Endothelial cell of umbilical vein (primary cell): ENCODE measurements at regions not wholly inside any gene's neighbourhood (a gene's known extent, or its start where the extent isn't known, plus 50 kb on each side); places are given as distances from the start of the nearest gene placed in this dataset.

Experiments used
- BruUV-seq: library from RNA; stranded (reverse); fragments of 400-500 nt; replicated peaks from 2 replicates; lab custom pipeline; 2021; lab: Mats Ljungman, UMichigan
- CTCF ChIA-PET: fragments of 300-600, 350-600 bp; sonication (Branson Sonifier 250); formaldehyde crosslinking; loops from one replicate; lab custom pipeline; 2021; ENCODE audit warnings: antibody characterized with exemption, inconsistent platforms; lab: Charles Lee
- POLR2A ChIA-PET: fragments of 300-600, 350-600 bp; sonication (Branson Sonifier 250); formaldehyde crosslinking; loops from one replicate; lab custom pipeline; 2021; ENCODE audit warnings: antibody characterized with exemption, inconsistent platforms; lab: Charles Lee
- DNase-seq: peaks from one replicate; pipeline ENCODE4 v3.0.0-alpha.2; 2011; ENCODE audit warnings: low read depth, low spot score
- FAIRE-seq: peaks from 2 replicates; lab custom pipeline; 2011; peaks lifted over from hg19 to GRCh38; lab: Jason Lieb, UNC
- H2AFZ ChIP-seq: 2 replicates; pipeline ENCODE4 v1.6.0; 2012; ENCODE audit warnings: low read depth, low read length, control low read depth, inconsistent platforms
- H3K27ac ChIP-seq: 2 replicates; pipeline ENCODE4 v1.5.1; 2011; ENCODE audit warnings: low read depth, mild to moderate bottlenecking, control low read depth, low read length, moderate library complexity; ENCODE audit not compliant: insufficient read depth
- H3K27me3 ChIP-seq, 2 experiments: 2 replicates each; pipeline versions ENCODE4 v1.6.0 to v1.6.1; 2011; ENCODE audit warnings: low read length in 2 of 2, mixed read lengths in 1 of 2; ENCODE audit not compliant: control insufficient read depth in 2 of 2, insufficient read depth in 2 of 2
- H3K36me3 ChIP-seq, 2 experiments: 2 replicates in 1 of 2; 3 replicates in 1 of 2; pipeline ENCODE4 v1.5.1; 2011; ENCODE audit warnings: low read length in 2 of 2, mild to moderate bottlenecking in 1 of 2, moderate library complexity in 1 of 2; ENCODE audit not compliant: control insufficient read depth in 2 of 2, insufficient read depth in 2 of 2; ENCODE audit errors: extremely low read depth in 1 of 2
- H3K4me1 ChIP-seq: 3 replicates; pipeline ENCODE4 v1.5.1; 2011; ENCODE audit warnings: mild to moderate bottlenecking, low read length; ENCODE audit not compliant: control insufficient read depth, insufficient read depth; ENCODE audit errors: extremely low read depth
- H3K4me2 ChIP-seq: 2 replicates; pipeline ENCODE4 v1.6.1; 2011; ENCODE audit warnings: low read length, control low read depth, mixed read lengths; ENCODE audit not compliant: insufficient read depth
- H3K4me3 ChIP-seq, 3 experiments: fragments of 200-600 bp in 1 of 3; sonication (generic), shearing (Covaris generic) in 1 of 3; replicated peaks in 1 of 3; 2 replicates each; pipeline ENCODE4 v1.5.1; 2011 to 2016; ENCODE audit warnings: control low read depth in 3 of 3, low read length in 3 of 3, mild to moderate bottlenecking in 2 of 3, inconsistent platforms in 1 of 3, low read depth in 1 of 3, moderate library complexity in 1 of 3; ENCODE audit not compliant: insufficient read depth in 1 of 3
- H3K79me2 ChIP-seq: 2 replicates; pipeline ENCODE4 v1.6.0; 2012; ENCODE audit warnings: low read length, inconsistent platforms; ENCODE audit not compliant: control insufficient read depth, insufficient read depth
- H3K9ac ChIP-seq: replicated peaks from 2 replicates; pipeline ENCODE3; 2011; ENCODE audit warnings: low read length, control low read depth; ENCODE audit not compliant: insufficient read depth; ENCODE audit errors: extremely low read depth
- H3K9me1 ChIP-seq: replicated peaks from 3 replicates; pipeline ENCODE4 v1.6.0; 2011; ENCODE audit warnings: mild to moderate bottlenecking, low read length; ENCODE audit not compliant: control insufficient read depth, insufficient read depth; ENCODE audit errors: extremely low read depth
- H3K9me3 ChIP-seq: replicated peaks from 2 replicates; pipeline ENCODE4 v1.5.1; 2012; ENCODE audit warnings: low read length, inconsistent platforms; ENCODE audit not compliant: control insufficient read depth, insufficient read depth
- H4K20me1 ChIP-seq: replicated peaks from 2 replicates; pipeline ENCODE3; 2011; ENCODE audit warnings: mild to moderate bottlenecking, low read length; ENCODE audit not compliant: control insufficient read depth, insufficient read depth; ENCODE audit errors: extremely low read depth
- CTCF ChIP-seq, 2 donors: IDR thresholded peaks; 1 replicate in 1 of 2; 2 replicates in 1 of 2; pipeline ENCODE4 v1.5.1; 2011; ENCODE audit warnings: low read length in 2 of 2, mild to moderate bottlenecking in 2 of 2, moderate library complexity in 2 of 2, control low read depth in 1 of 2, inconsistent platforms in 1 of 2, low read depth in 1 of 2; ENCODE audit not compliant: insufficient read depth in 1 of 2; ENCODE audit errors: extremely low read depth in 1 of 2
- EZH2 ChIP-seq: IDR thresholded peaks from 2 replicates; pipeline ENCODE4 v1.6.1; 2012; ENCODE audit warnings: borderline replicate concordance, low read depth, mild to moderate bottlenecking, moderate library complexity, low read length, inconsistent platforms; ENCODE audit not compliant: severe bottlenecking
- FOS ChIP-seq: IDR thresholded peaks from 2 replicates; pipeline ENCODE4 v1.6.1; 2011; ENCODE audit warnings: mild to moderate bottlenecking, low read length, moderate library complexity, borderline replicate concordance; ENCODE audit not compliant: insufficient read depth
- GATA2 ChIP-seq: IDR thresholded peaks from 2 replicates; pipeline ENCODE4 v1.7.0; 2011; ENCODE audit warnings: low read depth, mild to moderate bottlenecking, moderate library complexity, mixed read lengths, low read length; ENCODE audit not compliant: insufficient read length, insufficient read depth
- JUN ChIP-seq: IDR thresholded peaks from 2 replicates; pipeline ENCODE4 v1.6.1; 2011; ENCODE audit warnings: borderline replicate concordance, low read depth; ENCODE audit not compliant: insufficient read length, insufficient read depth
- MAX ChIP-seq: IDR thresholded peaks from 2 replicates; pipeline ENCODE4 v1.6.1; 2011; ENCODE audit not compliant: insufficient read depth, insufficient read length
- MYC ChIP-seq: IDR thresholded peaks from one replicate; pipeline ENCODE4 v1.6.1; 2011; ENCODE audit warnings: mild to moderate bottlenecking, low read depth, low read length
- POLR2A ChIP-seq: IDR thresholded peaks from 2 replicates; pipeline ENCODE4 v1.6.1; 2012; ENCODE audit warnings: low read depth, mild to moderate bottlenecking, control low read depth, low read length
- POLR2AphosphoS5 ChIP-seq: IDR thresholded peaks from 2 replicates; pipeline ENCODE4 v1.6.1; 2012; ENCODE audit warnings: low read depth, mild to moderate bottlenecking, control low read depth, low read length, moderate library complexity; ENCODE audit not compliant: insufficient read depth
- dilution Hi-C: fragments of 300-500 bp; cut with MboI; formaldehyde crosslinking; loops from one replicate; pipeline ENCODE4 v1.15.0; 2019; ENCODE audit warnings: low sequenced_read_pairs; ENCODE audit not compliant: extremely low pct_ligation_motif_present
- intact Hi-C: fragments of 100-400 bp; cut with micrococcal nuclease; formaldehyde crosslinking; loops from one replicate; pipeline ENCODE4 v1.10.0; 2022

- ChIA-PET CTCF (interaction anchor here (0.9 to 1.7 kb wide), 2 partner anchors 13 to 54 kb away, joined by 3 to 7 read pairs; no protein-coding TSS in a partner anchor), POLR2A (no interaction called here)
- FAIRE-seq (no peak), DNase-seq (no peak)
- H3K79me2 ChIP-seq: no peaks in the 10 kb centered on the region
- H3K4me1 ChIP-seq: no peaks in the 10 kb centered on the region
- intact Hi-C loops (no loop called here), dilution Hi-C loops (no loop called here)
- no peaks in the 10 kb centered on the region for H3K36me3 ChIP-seq
- no peak overlapping the region for H3K4me2 ChIP-seq
- H3K27me3 ChIP-seq: no peaks in the 10 kb centered on the region
- TF ChIP-seq FOS (no peak), GATA2 (no peak), MAX (no peak), EZH2 (no peak), MYC (no peak), POLR2AphosphoS5 (no peak), CTCF (IDR thresholded peaks at IDR 0.05; ENCODE audit: extremely low read depth in 1 of 2, insufficient read depth in 1 of 2, low read depth in 1 of 2, low read length in 2 of 2) (no peak), JUN (no peak), POLR2A (no peak)
- no peaks in the 10 kb centered on the region for H3K9me3 ChIP-seq
- H3K9ac ChIP-seq: no peak overlapping the region
- no peaks in the 10 kb centered on the region for H4K20me1 ChIP-seq
- H3K27ac ChIP-seq: no peak overlapping the region
- H3K9me1 ChIP-seq: no peaks in the 10 kb centered on the region
- H2AFZ ChIP-seq: no peak overlapping the region
- BruUV-seq: no TSS peak
- H3K4me3 ChIP-seq: no peak overlapping the region
Measured at GRCh38 chr13:79692846-79693245, 211.9 kb downstream of the NDFIP2 start.
